DOHH2 (cell line): ENCODE measurements at regions not wholly inside any gene's neighbourhood (a gene's known extent, or its start where the extent isn't known, plus 50 kb on each side); places are given as distances from the start of the nearest gene placed in this dataset.

Experiments used
- H3F3A ChIP-seq: fragments of 200-600 bp; sonication (generic), shearing (Covaris generic); 2 replicates; pipeline ENCODE4 v1.6.0; 2016; ENCODE audit warnings: antibody characterized with exemption, mild to moderate bottlenecking; ENCODE audit not compliant: control insufficient read depth, insufficient read depth
- H3K27ac ChIP-seq: fragments of 200-600 bp; sonication (generic); 2 replicates; pipeline ENCODE4 v1.5.1; 2014; ENCODE audit warnings: low read depth, mild to moderate bottlenecking, low read length, moderate library complexity
- H3K27me3 ChIP-seq: fragments of 200-600 bp; sonication (generic); 2 replicates; pipeline ENCODE4 v1.6.1; 2014; ENCODE audit warnings: mild to moderate bottlenecking, low read length, mixed read lengths; ENCODE audit not compliant: control insufficient read depth
- H3K36me3 ChIP-seq: fragments of 200-600 bp; sonication (generic); 2 replicates; pipeline ENCODE4 v1.6.1; 2014; ENCODE audit warnings: mild to moderate bottlenecking, low read length, moderate library complexity, mixed read lengths; ENCODE audit not compliant: control insufficient read depth
- H3K4me1 ChIP-seq: fragments of 200-600 bp; sonication (generic); 2 replicates; pipeline ENCODE4 v1.6.1; 2014; ENCODE audit warnings: mild to moderate bottlenecking, low read length, mixed read lengths; ENCODE audit not compliant: control insufficient read depth
- H3K4me2 ChIP-seq: fragments of 200-600 bp; sonication (generic); 2 replicates; pipeline ENCODE4 v1.6.0; 2014; ENCODE audit warnings: mild to moderate bottlenecking, low read length, moderate library complexity
- H3K4me3 ChIP-seq: fragments of 200-600 bp; sonication (generic); 2 replicates; pipeline ENCODE4 v1.5.1; 2014; ENCODE audit warnings: mild to moderate bottlenecking, low read length, mixed read lengths
- H3K79me2 ChIP-seq: fragments of 200-600 bp; sonication (generic); 2 replicates; pipeline ENCODE4 v1.6.1; 2014; ENCODE audit warnings: mild to moderate bottlenecking, low read length, mixed read lengths; ENCODE audit not compliant: control insufficient read depth
- H3K9me2 ChIP-seq: fragments of 200-600 bp; sonication (generic); replicated peaks from 2 replicates; pipeline ENCODE4 v1.6.1; 2014; ENCODE audit warnings: mild to moderate bottlenecking, low read length, mixed read lengths; ENCODE audit not compliant: control insufficient read depth
- H3K9me3 ChIP-seq: fragments of 200-600 bp; sonication (generic); 2 replicates; pipeline ENCODE4 v1.6.1; 2014; ENCODE audit warnings: antibody characterized with exemption, low read length, mixed read lengths; ENCODE audit not compliant: control insufficient read depth, insufficient read depth
- H4K20me1 ChIP-seq: fragments of 200-600 bp; sonication (generic); 2 replicates; pipeline ENCODE4 v1.6.0; 2014; ENCODE audit warnings: low read depth, mild to moderate bottlenecking, antibody characterized with exemption, low read length, moderate library complexity; ENCODE audit not compliant: control insufficient read depth, insufficient read depth
- CTCF ChIP-seq: fragments of 200-600 bp; sonication (generic); IDR thresholded peaks from one replicate; pipeline ENCODE4 v1.5.1; 2014; ENCODE audit warnings: antibody characterized with exemption, mild to moderate bottlenecking, low read depth, low read length; ENCODE audit not compliant: poor library complexity, severe bottlenecking
- EZH2phosphoT487 ChIP-seq: fragments of 200-600 bp; sonication (generic); IDR thresholded peaks from 2 replicates; pipeline ENCODE4 v1.6.1; 2017; ENCODE audit warnings: borderline replicate concordance, mild to moderate bottlenecking, antibody characterized with exemption, low read length, moderate library complexity, mixed read lengths

GRCh38 chr5:104573949-104574709, 1011.5 kb upstream of the NUDT12 start:
- Histone ChIP-seq H3K9me2 (no peaks in the 10 kb centered on the region), H3K36me3 (no peaks in the 10 kb centered on the region), H3K79me2 (no peaks in the 10 kb centered on the region), H3K4me3 (no peak overlapping the region), H4K20me1 (no peaks in the 10 kb centered on the region), H3K4me1 (no peaks in the 10 kb centered on the region), H3K27ac (no peak overlapping the region), H3K4me2 (no peak overlapping the region), H3K9me3 (no peaks in the 10 kb centered on the region), H3K27me3 (no peaks in the 10 kb centered on the region), H3F3A (no peaks in the 10 kb centered on the region)
- TF ChIP-seq CTCF (no peak), EZH2phosphoT487 (no peak)

- Histone ChIP-seq H3K4me1 (no peaks in the 10 kb centered on the region), H3F3A (no peaks in the 10 kb centered on the region), H4K20me1 (no peaks in the 10 kb centered on the region), H3K9me2 (no peaks in the 10 kb centered on the region), H3K27ac (no peak overlapping the region), H3K36me3 (no peaks in the 10 kb centered on the region), H3K4me2 (no peak overlapping the region), H3K9me3 (no peaks in the 10 kb centered on the region), H3K79me2 (no peaks in the 10 kb centered on the region), H3K27me3 (no peaks in the 10 kb centered on the region), H3K4me3 (no peak overlapping the region)
- TF ChIP-seq EZH2phosphoT487: no peak
- no peak for TF ChIP-seq CTCF
Measured at GRCh38 chr5:104569621-104570020, 1007.0 kb upstream of the NUDT12 start.

- H3K4me3 ChIP-seq: no peak overlapping the region
Measured at GRCh38 chr5:104564530-104564929, 1001.9 kb upstream of the NUDT12 start.

More at GRCh38 chr5:104564530-104564929, 1001.9 kb upstream of the NUDT12 start:
- TF ChIP-seq EZH2phosphoT487: no peak
- TF ChIP-seq CTCF: no peak
- Histone ChIP-seq H3K79me2 (no peaks in the 10 kb centered on the region), H3K27ac (no peak overlapping the region), H3K36me3 (no peaks in the 10 kb centered on the region), H3K4me1 (no peaks in the 10 kb centered on the region), H4K20me1 (no peaks in the 10 kb centered on the region), H3F3A (no peaks in the 10 kb centered on the region), H3K9me3 (no peaks in the 10 kb centered on the region), H3K9me2 (no peaks in the 10 kb centered on the region), H3K4me2 (no peak overlapping the region), H3K27me3 (no peaks in the 10 kb centered on the region)
